ENCODE measurements at regions not wholly inside any gene's neighbourhood (a gene's known extent, or its start where the extent isn't known, plus 50 kb on each side); places are given as distances from the start of the nearest gene placed in this dataset.

DNA sequence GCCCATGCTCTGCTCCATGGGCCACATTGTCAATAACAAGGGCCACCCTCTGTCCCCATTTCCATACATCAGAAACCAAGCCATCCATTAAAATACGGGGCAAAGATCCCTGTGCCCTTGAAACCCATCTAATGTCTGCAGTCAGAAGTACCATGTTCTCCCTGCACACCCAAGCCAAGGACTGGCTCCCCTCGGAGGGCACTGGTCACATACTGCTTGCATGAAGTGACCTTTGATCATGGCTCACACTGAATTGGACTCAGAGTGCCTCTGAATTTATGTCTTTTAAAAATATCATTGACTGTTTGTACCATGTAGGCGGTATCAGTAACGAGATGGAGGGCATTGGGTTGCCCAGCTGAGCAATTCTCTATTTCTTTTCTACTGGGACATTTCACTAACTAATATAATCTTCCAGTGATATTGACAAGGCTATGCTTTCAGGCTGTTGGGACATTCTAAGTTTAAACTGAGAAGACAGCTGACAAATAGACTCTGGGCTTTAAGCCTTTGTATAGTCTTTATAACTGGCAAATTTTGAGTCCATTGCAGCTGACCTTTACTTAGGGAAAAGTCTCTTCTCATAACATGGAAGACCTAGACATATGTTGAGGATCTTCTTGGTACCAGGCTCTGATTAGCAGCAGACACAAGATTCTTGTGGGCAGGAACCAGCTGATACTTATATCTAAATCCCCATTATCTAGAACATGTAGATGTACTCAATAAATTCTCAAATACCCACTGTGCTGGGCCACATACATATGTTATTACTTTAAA lies 214.3 kb downstream of the MYCN start:
- DNase-seq (ENCODE audit: low read depth), result no peak

DNA sequence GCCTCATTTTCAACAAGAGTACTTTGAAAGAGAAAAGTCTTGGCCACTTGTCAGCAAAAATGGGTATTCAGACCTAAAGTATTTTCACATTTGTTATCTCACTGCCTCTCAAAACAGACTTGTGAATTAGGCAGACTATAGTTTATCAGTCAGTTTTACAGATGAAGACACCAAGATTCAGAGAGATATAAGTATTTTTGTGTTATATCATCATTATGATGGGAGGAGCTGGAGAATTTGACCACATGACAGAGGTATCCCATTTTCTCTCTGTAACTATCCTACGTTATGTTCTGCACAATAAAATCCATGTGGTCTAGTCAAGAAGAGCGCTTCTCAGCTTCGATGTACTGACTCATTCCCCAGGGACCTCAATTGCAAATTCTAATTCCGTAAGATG lies 213.7 kb downstream of the MYCN start:
- no peak for DNase-seq (ENCODE audit: low read depth)

DNA sequence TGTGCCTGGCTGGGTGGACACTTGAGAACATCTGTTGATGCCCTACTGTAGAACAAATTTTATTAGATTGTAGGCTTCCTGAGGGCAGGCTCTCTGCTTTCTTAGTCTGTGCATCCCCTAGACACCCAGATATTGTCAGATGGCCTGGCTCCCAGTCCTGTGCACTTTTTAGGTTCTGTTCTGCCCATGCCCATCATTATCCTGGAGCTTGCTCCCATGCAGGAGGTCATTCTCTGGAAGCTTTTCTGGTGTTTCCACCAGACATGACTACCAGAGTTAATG lies 213.3 kb downstream of the MYCN start:
- no peak for DNase-seq (ENCODE audit: low read depth)

DNA sequence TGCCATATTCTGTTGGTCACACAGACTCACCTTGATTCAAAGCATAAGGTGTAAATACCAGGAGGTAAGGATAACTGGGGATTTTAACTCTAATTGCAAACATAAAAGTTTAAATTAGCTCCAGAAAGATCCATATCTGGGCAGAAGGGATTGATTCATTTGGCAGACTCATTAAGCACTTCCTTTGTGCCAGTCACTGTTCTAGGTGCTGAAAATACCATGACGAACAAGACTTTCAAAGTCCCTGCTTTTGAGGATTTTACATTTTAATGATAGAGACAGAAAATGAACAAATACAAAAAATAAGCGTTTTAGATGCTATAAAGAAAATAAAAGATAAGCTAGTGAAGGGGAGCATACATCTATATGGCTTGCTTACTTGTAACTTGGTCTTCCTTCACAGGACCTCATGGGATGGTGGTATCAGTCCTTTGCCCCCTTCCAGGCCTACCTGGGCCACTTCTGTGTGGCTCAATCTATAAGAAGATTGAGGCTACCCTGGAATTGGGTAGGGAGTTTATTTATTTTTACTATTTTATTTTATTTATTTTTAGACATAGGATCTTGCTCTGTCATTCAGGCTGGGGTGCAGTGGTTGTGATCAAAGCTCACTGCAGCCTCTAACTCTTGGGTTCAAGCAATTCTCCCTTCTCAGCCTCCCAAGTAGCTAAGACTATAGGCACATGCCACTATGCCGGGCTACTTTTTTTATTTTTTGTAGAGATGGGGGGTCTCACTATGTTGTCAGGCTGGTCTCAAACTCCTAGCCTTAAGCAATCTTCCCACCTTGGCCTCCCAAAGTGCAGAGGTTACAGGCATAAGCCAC lies 212.8 kb downstream of the MYCN start:
- no peak for DNase-seq (ENCODE audit: low read depth)

DNA sequence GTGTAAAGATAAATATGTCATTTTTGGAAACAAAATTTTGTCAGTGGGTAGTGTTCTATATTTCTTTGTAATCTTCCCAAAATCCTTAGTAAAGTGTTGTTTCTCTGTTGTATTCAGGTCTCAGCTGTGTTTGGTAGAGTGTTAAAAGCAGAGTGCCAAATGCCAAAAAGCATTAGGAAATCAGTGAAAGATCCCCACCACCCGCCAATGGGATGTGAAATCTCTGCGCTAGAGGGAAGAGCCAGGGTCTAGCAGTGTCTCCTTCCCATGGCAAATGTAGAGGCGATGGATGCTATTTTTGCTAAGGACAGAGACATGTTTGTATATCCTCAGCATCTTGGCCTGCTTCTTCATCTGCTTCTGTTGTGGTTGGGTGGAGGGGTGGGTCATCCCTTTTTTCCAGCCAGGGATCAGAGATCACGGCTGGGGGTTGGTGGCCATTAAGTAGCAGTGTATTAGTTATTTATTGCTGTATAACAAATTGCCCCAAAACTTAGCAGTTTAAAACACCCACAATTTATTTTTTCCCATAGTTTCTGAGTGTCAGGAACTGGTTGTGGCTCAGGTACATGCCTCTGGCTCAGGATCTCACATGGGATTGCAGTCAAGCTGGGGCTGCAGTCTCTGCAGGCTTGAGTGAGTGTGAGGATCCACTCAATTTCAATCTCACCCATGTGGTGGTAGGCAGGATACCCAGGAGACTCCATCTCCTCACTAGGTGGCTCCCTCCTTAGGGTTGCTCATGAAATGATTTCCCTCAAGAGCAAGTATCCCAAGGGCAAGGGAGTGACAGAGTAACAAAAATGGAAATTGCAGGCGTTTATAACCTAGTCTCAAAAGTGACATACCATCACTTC lies 211.9 kb downstream of the MYCN start:
- DNase-seq (ENCODE audit: low read depth), result no peak

DNA sequence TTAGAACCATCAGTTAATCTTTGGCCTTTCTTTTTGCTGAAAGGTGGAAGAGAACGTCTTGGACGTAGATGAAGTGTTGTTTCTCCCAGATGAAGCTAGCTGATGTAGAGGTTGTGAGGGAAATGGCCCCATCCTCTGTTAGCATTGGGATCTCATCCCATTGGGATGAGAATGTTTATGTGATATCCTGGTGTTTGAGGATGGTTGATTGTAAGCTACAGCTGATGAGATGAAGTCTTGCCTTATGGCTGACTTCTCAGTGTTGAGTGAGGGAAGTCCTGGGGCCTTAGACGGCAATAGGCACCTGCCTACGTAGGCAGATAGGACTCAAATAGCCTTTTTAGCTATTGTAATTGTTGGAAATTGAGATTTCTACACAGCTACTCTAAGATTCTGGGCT lies 211.3 kb downstream of the MYCN start:
- no peak for DNase-seq (ENCODE audit: low read depth)

DNA sequence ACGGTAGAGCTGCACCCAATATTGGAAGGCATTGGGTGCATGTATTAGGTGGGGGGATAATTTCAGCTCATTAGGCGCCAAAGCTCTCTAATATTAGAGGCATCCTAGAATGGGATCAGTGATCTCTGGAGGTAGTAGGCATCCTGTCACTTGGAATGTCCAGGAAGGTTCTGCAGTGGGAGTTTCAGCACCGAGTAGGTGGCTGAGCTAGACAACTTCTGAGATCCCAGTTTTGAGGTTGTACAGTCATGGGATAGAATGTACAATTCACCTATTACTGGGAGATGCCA lies 210.9 kb downstream of the MYCN start:
- DNase-seq (ENCODE audit: low read depth), result no peak

DNA sequence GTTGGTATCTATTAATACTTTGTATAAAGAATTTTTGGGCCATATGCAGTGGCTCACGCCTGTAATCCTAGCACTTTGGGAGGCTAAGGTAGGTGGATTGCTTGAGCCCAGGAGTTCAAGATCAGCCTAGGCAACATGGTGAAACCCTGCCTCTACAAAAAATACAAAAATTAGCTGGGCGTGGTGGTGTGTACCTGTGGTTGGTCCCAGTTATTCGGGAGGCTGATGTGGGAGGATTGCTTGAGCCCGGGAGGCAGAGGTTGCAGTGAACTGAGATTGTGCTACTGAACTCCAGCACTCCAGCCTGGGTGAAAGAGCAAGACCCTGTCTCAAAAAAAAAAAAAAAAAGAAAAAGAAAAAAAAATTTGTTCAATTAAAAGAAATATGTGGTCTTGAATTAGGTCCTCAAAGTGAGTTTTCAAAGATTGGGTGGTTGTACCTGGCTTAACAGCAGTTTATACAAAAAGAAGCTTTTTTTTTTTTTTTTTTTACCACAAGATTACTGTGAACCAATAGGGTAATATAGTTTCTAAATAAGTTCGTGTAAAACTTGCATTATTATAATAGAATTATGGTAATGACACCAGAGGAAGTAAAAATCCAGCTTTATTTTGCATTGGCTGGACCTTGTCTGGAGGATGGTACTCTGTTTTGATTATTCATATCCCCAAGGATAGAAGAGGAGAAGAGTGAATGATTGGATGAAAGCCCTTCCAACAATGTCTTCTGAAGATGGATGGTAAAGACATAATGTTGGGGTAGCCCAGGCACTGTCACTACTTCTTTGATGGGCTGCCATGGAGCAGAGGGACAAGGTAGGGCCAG lies 210.3 kb downstream of the MYCN start:
- no peak for DNase-seq (ENCODE audit: low read depth)

DNA sequence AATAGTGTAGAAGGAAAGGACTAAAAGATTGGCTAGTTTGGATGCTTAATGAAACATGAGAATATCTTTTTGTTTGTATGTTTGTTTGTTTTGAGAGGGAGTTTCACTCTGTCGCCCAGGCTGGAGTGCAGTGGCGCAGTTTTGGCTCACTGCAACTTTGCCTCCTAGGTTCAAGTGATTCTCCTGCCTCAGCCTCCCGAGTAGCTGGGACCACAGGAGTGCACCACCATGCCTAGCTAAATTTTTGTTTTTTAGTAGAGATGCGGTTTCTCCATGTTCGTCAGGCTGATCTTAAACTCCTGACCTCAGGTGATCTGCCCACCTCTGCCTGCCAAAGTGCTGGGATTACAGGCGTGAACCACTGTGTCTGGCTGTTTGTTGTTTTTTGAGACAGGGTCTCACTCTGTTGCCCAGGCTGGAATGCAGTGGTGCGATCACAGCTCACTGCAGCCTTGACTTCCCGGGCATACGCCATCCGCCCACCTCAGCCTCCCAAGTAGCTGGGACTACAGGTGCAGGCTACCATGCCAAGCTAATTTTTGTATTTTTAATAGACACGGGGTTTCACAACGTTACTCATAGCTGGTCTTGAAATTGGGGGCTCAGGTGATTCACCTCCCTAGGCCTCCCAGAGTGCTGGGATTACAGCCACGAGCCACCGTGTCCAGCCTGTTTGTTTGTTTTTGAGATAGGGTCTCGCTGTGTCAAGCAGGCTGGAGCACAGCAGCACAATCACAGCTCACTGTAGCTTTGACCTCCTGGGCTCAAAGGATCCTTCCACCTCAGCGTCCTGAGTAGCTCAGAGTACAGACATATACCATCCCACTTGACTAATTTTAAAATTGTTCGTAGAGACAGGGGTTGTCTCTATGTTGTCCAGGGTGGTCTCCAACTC lies 209.2 kb downstream of the MYCN start:
- DNase-seq (ENCODE audit: low read depth), result no peak

DNA sequence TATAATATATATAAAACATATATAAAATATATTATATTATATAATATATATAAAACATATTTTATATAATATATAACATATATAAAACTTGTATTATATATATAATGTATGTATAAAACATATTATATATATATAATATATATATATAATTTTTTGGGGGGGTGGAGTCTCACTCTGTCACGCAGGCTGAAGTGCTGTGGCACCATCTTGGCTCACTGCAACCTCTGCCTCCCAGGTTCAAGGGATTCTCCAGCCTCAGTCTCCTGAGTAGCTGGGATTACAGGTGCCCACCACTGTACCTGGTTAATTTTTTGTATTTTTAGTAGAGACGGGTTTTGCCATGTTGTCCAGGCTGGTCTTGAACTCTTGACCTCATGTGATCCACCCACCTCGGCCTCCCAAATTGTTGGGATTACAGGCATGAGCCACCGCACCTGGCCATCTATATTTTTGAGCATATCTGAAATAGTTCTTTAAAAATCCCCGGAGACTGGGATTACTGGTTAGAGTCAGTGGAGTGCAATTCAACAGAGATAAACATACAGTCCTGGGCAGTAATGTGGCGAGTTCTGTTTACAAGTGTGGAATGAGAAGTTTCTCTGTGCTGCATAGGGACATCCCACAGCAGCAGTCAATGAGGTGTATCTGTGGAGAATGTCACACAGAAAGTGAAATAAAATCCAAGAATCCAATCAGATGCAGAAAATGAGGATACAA lies 208.4 kb downstream of the MYCN start:
- no peak for DNase-seq (ENCODE audit: low read depth)

DNA sequence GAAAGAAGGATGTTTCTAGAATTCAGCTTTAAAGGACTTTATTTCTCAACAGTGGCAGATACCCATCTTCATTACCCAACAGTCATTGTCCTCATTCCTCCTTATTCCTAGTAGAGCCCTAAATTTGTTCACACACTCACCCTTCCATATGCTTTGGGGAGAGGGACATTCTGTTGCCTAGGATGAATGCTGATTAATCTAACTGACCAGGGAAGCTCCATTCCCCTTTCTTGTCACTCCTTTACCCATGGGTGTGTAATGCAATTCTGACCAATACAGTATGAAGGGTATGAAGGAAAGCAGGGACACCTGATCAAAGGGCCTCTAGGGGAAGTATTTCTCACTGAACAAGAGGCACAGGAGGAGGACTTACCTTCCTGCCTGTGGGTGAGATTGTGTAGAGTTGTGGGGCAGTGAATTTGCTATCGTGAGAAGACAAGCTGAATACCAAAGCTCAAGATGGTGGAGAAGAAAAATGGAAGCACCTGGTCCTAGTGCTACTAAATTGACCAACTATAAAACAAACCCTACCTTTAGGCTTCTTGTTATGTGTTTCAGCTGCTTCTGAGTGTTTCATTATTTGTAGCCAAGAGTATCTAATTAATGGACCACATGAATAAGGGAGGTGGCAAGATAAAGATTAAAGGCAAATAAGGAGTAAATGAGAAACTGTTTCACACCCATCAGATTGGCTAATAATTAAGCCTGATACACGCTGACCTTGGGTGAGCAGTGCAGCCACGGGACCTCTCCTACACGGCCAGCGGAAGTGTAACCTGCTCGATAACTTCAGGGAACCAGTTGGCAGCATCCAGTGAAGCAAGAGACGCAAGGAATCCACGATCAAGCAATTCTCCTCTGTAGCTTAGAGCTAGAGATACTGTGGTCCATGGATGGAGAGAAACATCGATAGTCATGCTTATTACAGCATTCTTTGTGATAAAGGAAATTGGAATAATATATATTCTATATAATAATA lies 202.3 kb downstream of the MYCN start:
- no peak for DNase-seq (ENCODE audit: low read depth)

DNA sequence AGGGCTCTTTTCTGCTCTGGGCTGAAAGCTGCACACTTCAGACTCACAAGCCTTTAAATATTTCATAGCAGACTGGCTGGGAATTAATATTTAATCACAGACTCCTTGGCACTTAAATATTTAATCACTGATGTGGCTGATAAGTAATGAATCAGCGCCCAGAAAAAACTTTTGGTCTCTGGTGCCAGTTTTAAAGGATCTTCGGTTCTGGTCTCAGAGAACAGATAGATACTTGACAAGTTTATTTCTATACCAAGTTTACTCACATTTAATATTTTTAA lies 201.2 kb downstream of the MYCN start:
- DNase-seq (ENCODE audit: low read depth), result no peak

DNA sequence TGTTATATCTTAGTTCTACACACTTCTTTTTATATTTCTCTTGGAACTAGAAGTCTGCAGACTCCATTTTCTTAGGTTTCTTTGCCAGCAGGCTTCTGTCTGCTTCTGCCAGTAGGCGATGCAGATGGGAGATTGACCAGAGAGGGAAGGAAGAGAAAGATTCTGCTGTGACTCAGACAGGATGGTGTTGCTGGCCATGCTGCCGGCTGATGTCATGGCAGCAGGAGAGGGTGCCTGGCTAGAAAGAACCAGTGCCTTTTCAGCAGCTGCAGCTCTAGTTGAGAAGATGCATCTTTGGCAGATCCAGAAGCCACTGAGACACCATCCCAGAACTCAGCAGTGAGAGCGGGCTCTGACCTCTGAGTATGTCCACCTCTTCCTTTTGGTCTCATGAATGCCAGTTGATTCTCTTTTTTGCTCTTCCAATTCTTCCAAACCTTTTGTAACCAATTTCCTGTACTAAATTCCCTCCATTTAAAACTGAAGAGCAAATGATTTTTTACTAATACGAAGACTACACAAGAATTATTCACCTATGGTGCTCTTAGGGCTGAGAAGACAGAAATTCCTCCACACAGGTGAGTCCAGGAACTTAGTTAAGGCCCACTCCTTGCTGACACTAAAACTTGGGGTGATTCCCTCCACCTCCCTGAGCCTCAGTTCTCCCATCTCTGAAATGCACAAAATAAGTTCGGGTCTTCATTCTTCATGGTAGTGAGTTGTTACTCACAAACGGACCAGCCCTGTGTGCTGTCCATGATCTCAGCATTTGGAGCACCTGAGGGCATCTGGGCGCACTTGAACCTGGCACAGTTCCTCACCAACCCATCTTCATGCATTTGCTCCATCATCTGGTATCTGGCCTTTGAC lies 200.7 kb downstream of the MYCN start:
- DNase-seq (ENCODE audit: low read depth), result no peak

DNA sequence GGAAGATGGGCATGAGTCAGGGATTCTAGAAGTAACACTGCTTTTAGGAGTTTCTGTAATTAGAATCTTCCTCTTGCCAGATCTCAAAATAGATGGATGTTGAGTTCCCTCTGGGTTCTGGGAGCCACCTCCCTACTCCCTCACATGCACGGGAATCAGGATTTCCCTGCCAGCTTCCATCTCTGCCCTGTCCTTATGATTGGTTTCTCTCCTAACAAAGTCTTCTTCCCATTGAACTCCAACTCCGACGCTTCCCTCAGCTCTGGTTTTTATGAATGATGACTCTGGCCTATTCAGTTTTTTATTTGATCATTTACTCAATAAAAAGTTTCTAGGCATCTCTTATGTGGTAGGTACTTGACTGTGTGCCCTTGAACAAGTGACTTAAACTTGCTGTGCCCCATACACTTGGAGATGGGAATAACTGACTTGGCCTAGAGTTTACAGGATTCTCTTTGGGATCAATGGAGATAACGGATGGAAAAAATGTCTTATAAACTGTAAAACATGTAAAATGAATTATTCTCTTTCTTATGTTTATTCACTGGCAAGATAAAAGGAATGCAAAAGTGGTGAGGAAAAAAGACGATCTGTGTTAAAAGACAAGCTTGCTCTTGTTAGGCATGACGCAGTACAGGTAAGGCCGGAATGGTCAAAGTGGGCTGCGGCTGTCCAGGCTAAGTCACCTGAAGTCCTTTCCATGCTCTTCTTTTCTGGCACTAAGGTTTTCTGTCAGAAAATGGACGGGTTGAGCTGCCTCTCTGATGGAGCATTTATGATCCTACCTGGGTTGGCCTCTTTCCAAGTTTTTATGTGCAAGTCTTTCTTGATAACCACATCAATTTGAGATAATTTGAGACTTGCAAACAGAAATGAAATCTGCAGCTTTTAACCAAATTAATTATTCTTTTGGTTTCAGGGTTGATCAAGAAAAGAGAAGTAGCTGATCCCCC lies 199.6 kb downstream of the MYCN start:
- no peak for DNase-seq (ENCODE audit: low read depth)

DNA sequence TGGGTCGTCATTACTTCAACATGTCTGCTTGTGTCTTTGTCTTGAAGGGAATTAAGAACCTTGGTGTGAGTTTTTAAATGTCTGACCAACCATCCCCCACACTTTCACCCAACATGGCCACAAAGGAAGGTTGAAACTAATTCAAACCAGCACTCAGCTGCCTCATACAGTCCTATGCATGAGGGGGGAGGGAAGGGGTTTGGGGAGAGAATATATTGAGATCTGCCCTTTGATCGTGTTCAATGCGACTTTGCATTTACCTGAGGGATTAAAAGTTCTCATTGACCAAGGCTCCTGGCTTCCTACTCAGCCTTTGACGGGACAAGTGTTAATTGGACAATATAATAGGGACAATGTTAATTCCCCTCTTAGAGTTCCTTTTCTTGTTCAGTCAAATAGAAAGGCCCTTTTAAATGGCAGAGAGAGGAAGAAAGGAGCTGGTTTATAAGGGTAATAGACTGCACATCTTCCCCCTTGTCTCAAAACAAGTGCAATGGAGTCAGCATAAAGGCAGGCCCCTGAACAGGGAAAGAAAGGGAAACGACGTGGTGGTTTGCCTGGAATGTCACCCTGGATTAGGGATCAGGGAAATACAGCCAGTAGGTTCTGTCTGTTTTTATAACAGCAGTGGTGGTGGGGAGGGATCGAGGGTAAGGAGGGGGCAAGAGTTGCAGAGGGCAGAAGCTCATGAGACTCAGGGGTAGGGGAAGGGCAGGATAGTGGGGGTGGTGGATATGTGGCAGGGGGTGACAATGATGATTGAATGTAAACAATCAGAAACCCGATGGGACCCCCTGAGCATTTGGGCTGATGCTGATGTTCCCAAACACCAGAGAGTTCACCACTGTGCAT lies 198.7 kb downstream of the MYCN start:
- DNase-seq (ENCODE audit: low read depth), result no peak

DNA sequence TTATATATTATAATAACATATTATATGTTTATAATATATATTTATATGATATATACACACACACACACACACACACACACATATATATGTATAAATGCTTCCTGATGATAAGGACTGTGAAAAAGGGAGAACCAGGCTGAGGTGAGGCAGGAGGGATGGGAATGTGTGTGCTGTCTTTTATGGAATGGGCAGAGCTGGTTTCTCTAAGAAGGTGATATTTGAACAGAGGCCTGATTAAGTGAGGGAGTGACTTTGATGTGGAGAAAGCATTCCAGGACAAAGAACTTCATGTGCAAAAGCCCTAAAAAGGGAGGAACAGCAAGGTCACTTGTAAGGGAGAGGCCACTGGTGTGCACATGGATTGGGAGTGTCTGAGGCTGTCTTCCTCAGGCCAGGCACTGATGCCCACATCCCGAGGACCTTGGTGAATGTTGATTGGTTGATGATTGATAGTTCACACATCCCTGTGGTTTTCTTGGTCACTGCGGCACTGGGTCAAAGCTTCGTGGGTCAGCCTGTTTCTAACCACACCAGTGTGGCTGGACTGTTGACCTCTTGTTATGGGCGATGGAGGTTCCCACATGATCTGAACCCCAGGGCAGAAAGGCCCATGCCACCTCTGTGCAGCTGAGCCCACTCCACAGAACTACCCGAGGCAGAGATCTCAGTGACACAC lies 196.9 kb downstream of the MYCN start:
- no peak for DNase-seq (ENCODE audit: low read depth)

All from RPMI7951 (cell line).